Bronchial epithelial cell (primary cell): ENCODE measurements at regions not wholly inside any gene's neighbourhood (a gene's known extent, or its start where the extent isn't known, plus 50 kb on each side); places are given as distances from the start of the nearest gene placed in this dataset.
"Not testable (repeated sequence)": the region's sequence is repeated elsewhere in the genome, so short reads cannot be mapped to it uniquely, and the experiment has no call there.

ENCODE experiments used
- DNase-seq: peaks from one replicate; pipeline ENCODE4 v3.0.0-alpha.2; 2010; ENCODE audit warnings: low read depth
- FAIRE-seq: peaks from 2 replicates; lab custom pipeline; 2011; peaks lifted over from hg19 to GRCh38; lab: Jason Lieb, UNC
- H3K27me3 ChIP-seq: 2 replicates; pipeline ENCODE4 v1.5.1; 2011; ENCODE audit warnings: low read length; ENCODE audit not compliant: control insufficient read depth, insufficient read depth
- H3K36me3 ChIP-seq: 2 replicates; pipeline ENCODE4 v1.5.1; 2011; ENCODE audit warnings: low read length; ENCODE audit not compliant: control insufficient read depth, insufficient read depth
- H3K4me3 ChIP-seq: 2 replicates; pipeline ENCODE4 v1.5.1; 2011; ENCODE audit warnings: mild to moderate bottlenecking, low read depth, low read length, control low read depth
- TF ChIP-seq, protein P1 (sequence below): IDR thresholded peaks from 2 replicates; pipeline ENCODE4 v1.5.1; 2011; ENCODE audit warnings: mild to moderate bottlenecking, moderate library complexity, low read length, control low read depth, inconsistent platforms; ENCODE audit not compliant: insufficient read depth, severe bottlenecking

DNA sequence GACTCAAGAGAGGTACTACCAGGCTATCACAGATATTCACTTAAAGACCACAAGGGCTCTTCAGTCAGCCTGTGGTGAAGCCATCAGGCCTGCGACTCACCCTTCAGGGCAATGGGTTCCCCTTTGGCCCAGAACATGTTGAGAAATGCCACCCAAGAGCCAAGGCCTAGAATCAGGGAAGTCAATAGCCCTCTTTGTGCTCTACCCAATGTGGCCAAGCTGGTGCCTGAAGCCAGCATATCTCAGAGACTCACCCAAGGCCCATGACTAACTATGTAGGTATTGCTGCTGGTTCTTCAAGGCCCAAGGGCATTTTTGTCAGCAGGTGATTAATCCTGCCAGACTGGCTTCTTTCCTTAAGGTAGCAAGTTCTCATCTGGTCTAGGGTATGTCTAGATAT is 338.9 kb upstream of the SETBP1 start:
- peak; percentile 72 for FAIRE-seq
- Histone ChIP-seq H3K4me3 (no peak overlapping the region), H3K27me3 (no peaks in the 10 kb centered on the region), H3K36me3 (no peaks in the 10 kb centered on the region)
- peak; percentile 97 for DNase-seq
- TF ChIP-seq, protein P1, sequence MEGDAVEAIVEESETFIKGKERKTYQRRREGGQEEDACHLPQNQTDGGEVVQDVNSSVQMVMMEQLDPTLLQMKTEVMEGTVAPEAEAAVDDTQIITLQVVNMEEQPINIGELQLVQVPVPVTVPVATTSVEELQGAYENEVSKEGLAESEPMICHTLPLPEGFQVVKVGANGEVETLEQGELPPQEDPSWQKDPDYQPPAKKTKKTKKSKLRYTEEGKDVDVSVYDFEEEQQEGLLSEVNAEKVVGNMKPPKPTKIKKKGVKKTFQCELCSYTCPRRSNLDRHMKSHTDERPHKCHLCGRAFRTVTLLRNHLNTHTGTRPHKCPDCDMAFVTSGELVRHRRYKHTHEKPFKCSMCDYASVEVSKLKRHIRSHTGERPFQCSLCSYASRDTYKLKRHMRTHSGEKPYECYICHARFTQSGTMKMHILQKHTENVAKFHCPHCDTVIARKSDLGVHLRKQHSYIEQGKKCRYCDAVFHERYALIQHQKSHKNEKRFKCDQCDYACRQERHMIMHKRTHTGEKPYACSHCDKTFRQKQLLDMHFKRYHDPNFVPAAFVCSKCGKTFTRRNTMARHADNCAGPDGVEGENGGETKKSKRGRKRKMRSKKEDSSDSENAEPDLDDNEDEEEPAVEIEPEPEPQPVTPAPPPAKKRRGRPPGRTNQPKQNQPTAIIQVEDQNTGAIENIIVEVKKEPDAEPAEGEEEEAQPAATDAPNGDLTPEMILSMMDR, result no peak

DNA sequence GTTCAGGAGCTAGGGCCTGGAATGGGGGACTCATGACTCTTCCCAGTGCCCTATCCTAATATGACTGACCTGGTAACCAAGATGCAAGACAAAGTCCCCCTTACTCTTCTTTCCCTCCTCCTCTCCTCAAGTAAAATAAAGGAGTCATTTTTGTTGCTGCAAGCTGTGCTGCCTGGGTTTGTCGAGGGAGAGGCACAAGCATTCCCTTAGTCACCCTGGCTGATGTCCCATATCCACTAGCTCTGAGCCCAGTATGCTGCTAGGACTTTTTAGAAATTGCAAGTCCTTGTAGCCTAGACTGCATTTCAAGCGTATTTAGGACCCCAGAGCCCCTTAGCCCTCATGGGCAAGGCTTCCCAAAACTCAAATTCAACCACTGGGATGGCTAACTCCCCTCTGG is 338.5 kb upstream of the SETBP1 start:
- TF ChIP-seq, protein P1, result no peak
- H3K36me3 ChIP-seq, result no peaks in the 10 kb centered on the region
- FAIRE-seq, result no peak
- H3K27me3 ChIP-seq, result no peaks in the 10 kb centered on the region
- no peak for DNase-seq
- no peak overlapping the region for H3K4me3 ChIP-seq

DNA sequence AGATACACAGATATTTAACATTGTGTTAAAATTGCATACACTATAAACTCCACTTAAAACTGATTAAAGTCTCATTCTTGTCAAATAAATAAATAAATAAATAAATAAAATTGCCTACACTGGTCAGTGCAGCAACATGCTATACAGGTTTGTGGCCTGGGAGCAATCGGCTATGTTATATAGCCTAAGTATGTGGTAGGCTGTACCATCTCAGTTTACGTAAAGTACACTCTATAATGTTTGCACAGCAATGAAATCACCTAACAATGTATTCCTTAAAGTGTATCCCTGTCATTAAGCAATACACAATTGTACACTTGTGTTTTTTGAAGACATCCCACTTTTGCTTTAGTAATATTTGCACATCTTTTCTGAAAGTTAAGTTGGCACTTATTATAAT is 337.7 kb upstream of the SETBP1 start:
- FAIRE-seq (no peak), DNase-seq (peak; percentile 85)
- Histone ChIP-seq H3K27me3 (no peaks in the 10 kb centered on the region), H3K36me3 (no peaks in the 10 kb centered on the region), H3K4me3 (no peak overlapping the region)
- TF ChIP-seq, protein P1, result no peak

DNA sequence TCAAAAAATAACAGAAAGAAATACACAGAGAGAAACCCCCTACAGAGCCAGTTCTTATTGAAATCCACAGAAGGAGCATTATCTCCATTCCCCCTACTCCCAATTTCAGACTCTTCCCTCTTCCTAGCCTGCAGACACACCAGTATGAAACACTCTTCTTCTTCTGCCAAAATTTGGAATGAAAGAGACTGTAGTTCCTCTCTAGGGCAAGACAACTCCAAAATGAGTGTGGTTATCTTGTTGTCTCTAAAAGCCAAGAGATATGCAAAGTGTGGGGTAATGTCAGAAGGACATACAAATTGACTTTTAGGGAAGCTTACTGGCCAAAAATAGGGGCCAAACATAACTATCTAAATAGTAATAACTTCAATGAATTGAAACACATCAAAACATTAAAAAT is 337.1 kb upstream of the SETBP1 start:
- Histone ChIP-seq H3K36me3 (no peaks in the 10 kb centered on the region), H3K4me3 (no peak overlapping the region), H3K27me3 (no peaks in the 10 kb centered on the region)
- DNase-seq, result no peak
- FAIRE-seq, result no peak
- TF ChIP-seq, protein P1, result no peak

DNA sequence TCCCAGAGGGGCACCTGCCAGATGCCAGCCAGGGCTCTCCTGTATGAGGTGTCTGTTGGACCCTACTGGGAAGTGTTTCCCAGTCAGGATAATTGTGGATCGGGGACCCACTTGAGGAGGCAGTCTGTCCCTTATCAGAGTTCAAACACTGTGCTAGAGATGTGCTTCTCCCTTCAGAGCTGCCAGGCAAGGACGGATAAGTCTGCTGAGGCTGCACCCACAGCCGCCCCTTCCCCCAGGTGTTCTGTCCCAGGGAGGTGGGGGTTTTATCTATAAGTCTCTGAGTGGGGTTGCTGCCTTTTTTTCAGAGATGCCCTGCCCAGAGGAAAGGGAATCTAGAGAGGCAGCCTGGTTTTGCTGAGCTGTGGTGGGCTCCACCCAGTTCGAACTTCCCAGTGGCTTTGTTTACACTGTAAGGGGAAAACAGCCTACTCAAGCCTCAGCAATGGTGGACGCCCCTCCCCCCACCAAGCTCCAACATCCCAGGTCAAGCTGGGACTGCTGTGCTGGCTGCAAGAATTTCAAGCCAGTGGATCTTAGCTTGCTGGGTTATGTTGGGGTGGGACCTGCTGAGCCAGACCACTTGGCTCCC is 324.0 kb upstream of the SETBP1 start:
- FAIRE-seq (no peak), DNase-seq (no peak)
- TF ChIP-seq, protein P1, result no peak
- H3K27me3 ChIP-seq, result no peaks in the 10 kb centered on the region
- H3K4me3 ChIP-seq, result no peak overlapping the region
- H3K36me3 ChIP-seq, result no peaks in the 10 kb centered on the region

DNA sequence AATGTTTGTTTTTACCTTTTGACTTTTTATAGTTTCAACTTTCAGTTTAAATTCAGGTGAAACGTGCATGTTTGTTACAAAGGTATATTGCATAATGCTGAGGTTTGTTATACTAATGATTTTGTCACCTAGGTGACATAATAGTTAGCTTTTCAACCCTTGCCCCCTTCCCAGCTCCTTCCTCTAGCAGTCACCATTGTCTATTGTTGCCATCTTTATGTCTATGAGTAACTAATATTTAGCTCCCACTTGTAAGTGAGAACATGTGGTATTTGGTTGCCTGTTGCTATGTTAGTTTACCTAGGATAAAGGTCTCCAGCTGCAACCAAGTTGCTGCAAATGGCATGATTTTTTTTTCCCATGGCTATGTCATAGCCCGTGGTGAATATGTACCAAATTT is 322.3 kb upstream of the SETBP1 start:
- Histone ChIP-seq H3K27me3 (no peaks in the 10 kb centered on the region), H3K36me3 (no peaks in the 10 kb centered on the region), H3K4me3 (no peak overlapping the region)
- FAIRE-seq, result no peak
- TF ChIP-seq, protein P1, result no peak
- DNase-seq, result peak; percentile 6

DNA sequence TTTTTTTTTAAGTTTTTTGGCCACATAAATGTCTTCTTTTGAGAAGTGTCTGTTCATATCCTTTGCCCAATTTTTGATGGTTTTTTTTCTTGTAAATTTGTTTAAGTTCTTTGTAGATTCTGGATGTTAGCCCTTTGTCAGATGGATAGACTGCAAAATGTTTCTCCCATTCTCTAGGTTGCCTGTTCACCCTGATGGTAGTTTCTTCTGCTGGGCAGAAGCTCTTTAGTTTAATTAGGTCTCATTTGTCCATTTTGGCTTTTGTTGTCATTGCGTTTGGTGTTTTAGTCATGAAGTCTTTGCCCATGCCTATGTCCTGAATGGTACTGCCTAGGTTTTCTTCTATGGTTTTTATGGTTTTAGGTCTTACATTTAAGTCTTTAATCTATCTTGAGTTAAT is 320.9 kb upstream of the SETBP1 start:
- H3K27me3 ChIP-seq, DNase-seq, FAIRE-seq, H3K36me3 ChIP-seq, H3K4me3 ChIP-seq: not testable (repeated sequence)

DNA sequence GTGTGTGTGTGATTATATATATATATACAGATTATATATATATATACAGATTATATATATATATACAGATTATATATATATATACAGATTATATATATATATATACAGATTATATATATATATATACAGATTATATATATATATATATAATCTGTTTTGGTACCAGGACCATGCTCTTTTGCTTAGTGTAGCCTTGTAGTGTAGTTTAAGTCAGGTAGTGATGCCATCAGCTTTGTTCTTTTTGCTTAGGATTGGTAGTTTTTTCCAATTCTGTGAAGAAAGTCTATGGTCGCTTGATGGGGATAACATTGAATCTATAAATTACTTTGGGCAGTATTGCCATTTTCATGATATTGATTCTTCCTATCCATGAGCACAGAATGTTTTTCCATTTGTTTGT is 318.5 kb upstream of the SETBP1 start:
- not testable (repeated sequence) for H3K4me3 ChIP-seq, DNase-seq, H3K27me3 ChIP-seq, H3K36me3 ChIP-seq, FAIRE-seq
